ENCODE measurements at regions not wholly inside any gene's neighbourhood (a gene's known extent, or its start where the extent isn't known, plus 50 kb on each side); places are given as distances from the start of the nearest gene placed in this dataset.

- H2AFZ ChIP-seq (ENCODE audit: low read depth, low read length) = no peak overlapping the region
- no peak overlapping the region for H3K4me3 ChIP-seq (ENCODE audit: low read length)
- H3K4me2 ChIP-seq (ENCODE audit: low read length) = no peak overlapping the region
- no peaks in the 10 kb centered on the region for H3K9me3 ChIP-seq (ENCODE audit: low read length)
- no peaks in the 10 kb centered on the region for H3K36me3 ChIP-seq (ENCODE audit: insufficient read depth, low read length)
- no peaks in the 10 kb centered on the region for H3K79me2 ChIP-seq (replicated peaks; ENCODE audit: insufficient read depth, low read length)
- H3K9me2 ChIP-seq (ENCODE audit: insufficient read depth, low read length) = no peaks in the 10 kb centered on the region
- H3F3A ChIP-seq (ENCODE audit: insufficient read depth, low read length, poor library complexity, severe bottlenecking) = no peaks in the 10 kb centered on the region
- no peaks in the 10 kb centered on the region for H3K27me3 ChIP-seq (ENCODE audit: insufficient read depth, low read depth, low read length)
- no peak overlapping the region for H3K9ac ChIP-seq (ENCODE audit: low read length)
- no peak overlapping the region for H3K27ac ChIP-seq (ENCODE audit: low read length)
- TF ChIP-seq EZH2 (IDR thresholded peaks at IDR 0.05; ENCODE audit: borderline replicate concordance, insufficient read depth, low read length, poor library complexity, severe bottlenecking) (no peak), CTCF (IDR thresholded peaks at IDR 0.05; ENCODE audit: poor library complexity, severe bottlenecking) (no peak), POLR2AphosphoS5 (IDR thresholded peaks at IDR 0.05) (no peak), EP300 (conservative IDR thresholded peaks at IDR 0.05; ENCODE audit: poor library complexity, severe bottlenecking) (no peak)
- no peaks in the 10 kb centered on the region for H4K20me1 ChIP-seq (ENCODE audit: insufficient read depth)
Observed at GRCh38 chr3:137471130-137471529, 293.0 kb upstream of the SOX14 start.

DNA sequence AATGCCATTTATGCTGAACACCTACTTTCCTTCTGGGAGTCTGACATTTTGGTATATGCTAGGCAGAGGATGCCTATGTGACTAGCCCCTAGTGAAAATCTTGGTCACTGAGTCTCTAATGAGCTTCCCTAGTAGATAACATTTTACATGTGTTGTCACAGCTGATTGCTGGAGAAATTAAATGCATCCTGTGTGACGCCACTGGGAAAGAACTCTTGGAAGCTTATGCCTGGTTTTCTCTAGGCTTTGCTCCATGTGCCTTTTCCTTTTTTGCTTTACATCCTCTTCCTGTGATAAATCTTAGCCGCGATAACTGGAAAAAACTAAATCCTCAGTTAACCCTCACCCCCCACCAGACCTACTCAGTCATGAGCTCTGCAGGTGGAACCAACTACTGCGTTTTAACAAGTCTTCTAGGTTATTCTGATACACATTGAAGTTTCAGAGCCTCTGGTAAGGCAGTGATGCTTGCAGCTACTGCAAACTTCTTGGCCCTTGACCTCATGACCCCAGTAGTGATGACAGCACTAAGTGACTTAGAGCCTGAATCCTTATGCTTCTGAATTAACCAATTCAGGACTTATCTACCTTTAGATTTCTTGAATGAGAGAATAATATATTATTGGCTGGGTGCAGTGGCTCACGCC is 292.4 kb upstream of the SOX14 start:
- H3K9me2 ChIP-seq (ENCODE audit: insufficient read depth, low read length) = no peaks in the 10 kb centered on the region
- H4K20me1 ChIP-seq (ENCODE audit: insufficient read depth) = no peaks in the 10 kb centered on the region
- H2AFZ ChIP-seq (ENCODE audit: low read depth, low read length) = no peak overlapping the region
- H3K27me3 ChIP-seq (ENCODE audit: insufficient read depth, low read depth, low read length) = no peaks in the 10 kb centered on the region
- no peak overlapping the region for H3K9ac ChIP-seq (ENCODE audit: low read length)
- no peaks in the 10 kb centered on the region for H3K36me3 ChIP-seq (ENCODE audit: insufficient read depth, low read length)
- H3K4me3 ChIP-seq (ENCODE audit: low read length) = no peak overlapping the region
- H3F3A ChIP-seq (ENCODE audit: insufficient read depth, low read length, poor library complexity, severe bottlenecking) = no peaks in the 10 kb centered on the region
- no peaks in the 10 kb centered on the region for H3K9me3 ChIP-seq (ENCODE audit: low read length)
- H3K79me2 ChIP-seq (replicated peaks; ENCODE audit: insufficient read depth, low read length) = no peaks in the 10 kb centered on the region
- no peak overlapping the region for H3K27ac ChIP-seq (ENCODE audit: low read length)
- no peak overlapping the region for H3K4me2 ChIP-seq (ENCODE audit: low read length)
- TF ChIP-seq, protein P1, sequence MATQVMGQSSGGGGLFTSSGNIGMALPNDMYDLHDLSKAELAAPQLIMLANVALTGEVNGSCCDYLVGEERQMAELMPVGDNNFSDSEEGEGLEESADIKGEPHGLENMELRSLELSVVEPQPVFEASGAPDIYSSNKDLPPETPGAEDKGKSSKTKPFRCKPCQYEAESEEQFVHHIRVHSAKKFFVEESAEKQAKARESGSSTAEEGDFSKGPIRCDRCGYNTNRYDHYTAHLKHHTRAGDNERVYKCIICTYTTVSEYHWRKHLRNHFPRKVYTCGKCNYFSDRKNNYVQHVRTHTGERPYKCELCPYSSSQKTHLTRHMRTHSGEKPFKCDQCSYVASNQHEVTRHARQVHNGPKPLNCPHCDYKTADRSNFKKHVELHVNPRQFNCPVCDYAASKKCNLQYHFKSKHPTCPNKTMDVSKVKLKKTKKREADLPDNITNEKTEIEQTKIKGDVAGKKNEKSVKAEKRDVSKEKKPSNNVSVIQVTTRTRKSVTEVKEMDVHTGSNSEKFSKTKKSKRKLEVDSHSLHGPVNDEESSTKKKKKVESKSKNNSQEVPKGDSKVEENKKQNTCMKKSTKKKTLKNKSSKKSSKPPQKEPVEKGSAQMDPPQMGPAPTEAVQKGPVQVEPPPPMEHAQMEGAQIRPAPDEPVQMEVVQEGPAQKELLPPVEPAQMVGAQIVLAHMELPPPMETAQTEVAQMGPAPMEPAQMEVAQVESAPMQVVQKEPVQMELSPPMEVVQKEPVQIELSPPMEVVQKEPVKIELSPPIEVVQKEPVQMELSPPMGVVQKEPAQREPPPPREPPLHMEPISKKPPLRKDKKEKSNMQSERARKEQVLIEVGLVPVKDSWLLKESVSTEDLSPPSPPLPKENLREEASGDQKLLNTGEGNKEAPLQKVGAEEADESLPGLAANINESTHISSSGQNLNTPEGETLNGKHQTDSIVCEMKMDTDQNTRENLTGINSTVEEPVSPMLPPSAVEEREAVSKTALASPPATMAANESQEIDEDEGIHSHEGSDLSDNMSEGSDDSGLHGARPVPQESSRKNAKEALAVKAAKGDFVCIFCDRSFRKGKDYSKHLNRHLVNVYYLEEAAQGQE (IDR thresholded peaks at IDR 0.05; ENCODE audit: borderline replicate concordance) = no peak
- TF ChIP-seq POLR2AphosphoS5 (IDR thresholded peaks at IDR 0.05) = no peak
- no peak for TF ChIP-seq MXI1 (conservative IDR thresholded peaks at IDR 0.05; ENCODE audit: poor library complexity, severe bottlenecking)
- no peak for TF ChIP-seq SMC3 (conservative IDR thresholded peaks at IDR 0.05; ENCODE audit: poor library complexity)
- TF ChIP-seq TAF1 (IDR thresholded peaks at IDR 0.05; ENCODE audit: low read depth) = no peak
- TF ChIP-seq CTCF (IDR thresholded peaks at IDR 0.05; ENCODE audit: poor library complexity, severe bottlenecking) = no peak
- no peak for TF ChIP-seq EP300 (conservative IDR thresholded peaks at IDR 0.05; ENCODE audit: poor library complexity, severe bottlenecking)
- TF ChIP-seq RAD21 (conservative IDR thresholded peaks at IDR 0.05) = no peak
- no peak for TF ChIP-seq EZH2 (IDR thresholded peaks at IDR 0.05; ENCODE audit: borderline replicate concordance, insufficient read depth, low read length, poor library complexity, severe bottlenecking)

Measured in neural cell (in vitro differentiated cells).